PC-3 (cell line): ENCODE measurements at regions not wholly inside any gene's neighbourhood (a gene's known extent, or its start where the extent isn't known, plus 50 kb on each side); places are given as distances from the start of the nearest gene placed in this dataset.
A peak's percentile ranks its signal among the peaks of the same experiment; 100 is the strongest.

ENCODE experiments used
- ATAC-seq: fragments of 200-7000 bp; cut with Tn5 transposase; 2 replicates; pipeline ENCODE4 v1.9.1; 2020; ENCODE audit warnings: mild to moderate bottlenecking, moderate library complexity
- BruUV-seq: library from RNA; stranded (reverse); fragments of 400-500 nt; replicated peaks from 2 replicates; lab custom pipeline; 2021; lab: Mats Ljungman, UMichigan
- CTCF ChIA-PET: fragments of 300-600 bp; sonication (Branson Sonifier 250); formaldehyde crosslinking; loops from one replicate; lab custom pipeline; 2022; ENCODE audit warnings: antibody characterized with exemption; lab: Charles Lee
- POLR2A ChIA-PET: fragments of 300-600 bp; sonication (Branson Sonifier 250); formaldehyde crosslinking; loops from one replicate; lab custom pipeline; 2022; ENCODE audit warnings: antibody characterized with exemption; ENCODE audit not compliant: unreplicated experiment; lab: Charles Lee
- DNase-seq: peaks from one replicate; pipeline ENCODE4 v3.0.0-alpha.2; 2015
- H2AFZ ChIP-seq: fragments of 300-600 bp; sonication (generic); 2 replicates; pipeline ENCODE4 v1.6.0; 2016; ENCODE audit warnings: antibody characterized with exemption, low read length
- H3F3A ChIP-seq: fragments of 300-600 bp; sonication (generic); one replicate; pipeline ENCODE4 v1.6.0; 2017; ENCODE audit warnings: antibody characterized with exemption, low read length, control low read depth, mild to moderate bottlenecking; ENCODE audit not compliant: unreplicated experiment
- H3K27ac ChIP-seq: fragments of 300-600 bp; sonication (generic); 2 replicates; pipeline ENCODE4 v1.5.1; 2016; ENCODE audit warnings: mild to moderate bottlenecking, low read length
- H3K27me3 ChIP-seq: fragments of 300-600 bp; sonication (generic); 2 replicates; pipeline ENCODE4 v1.6.1; 2016; ENCODE audit warnings: low read length, mixed read lengths
- H3K36me3 ChIP-seq: fragments of 300-600 bp; sonication (generic); 2 replicates; pipeline ENCODE4 v1.6.1; 2016; ENCODE audit warnings: low read depth, mixed run types, low read length, mixed read lengths
- H3K4me1 ChIP-seq: fragments of 300-600 bp; sonication (generic); 2 replicates; pipeline ENCODE4 v1.5.1; 2016; ENCODE audit warnings: low read length; ENCODE audit not compliant: insufficient read depth
- H3K4me2 ChIP-seq: fragments of 300-600 bp; sonication (generic); 2 replicates; pipeline ENCODE4 v1.6.0; 2016; ENCODE audit warnings: low read length
- H3K4me3 ChIP-seq: fragments of 300-600 bp; sonication (generic); 2 replicates; pipeline ENCODE4 v1.5.1; 2016; ENCODE audit warnings: mild to moderate bottlenecking, low read length, mixed read lengths
- H3K79me2 ChIP-seq: fragments of 300-600 bp; sonication (generic); 2 replicates; pipeline ENCODE4 v1.6.1; 2017; ENCODE audit warnings: low read length, mixed read lengths
- H3K9ac ChIP-seq: fragments of 300-600 bp; sonication (generic); 2 replicates; pipeline ENCODE4 v1.6.0; 2016; ENCODE audit warnings: mild to moderate bottlenecking, low read length
- H3K9me2 ChIP-seq: fragments of 300-600 bp; sonication (generic); replicated peaks from 2 replicates; pipeline ENCODE4 v1.6.1; 2016; ENCODE audit warnings: mixed run types, low read length, mixed read lengths
- H3K9me3 ChIP-seq: fragments of 300-600 bp; sonication (generic); 2 replicates; pipeline ENCODE4 v1.6.1; 2016; ENCODE audit warnings: low read length, mixed read lengths
- H4K20me1 ChIP-seq: fragments of 300-600 bp; sonication (generic); 2 replicates; pipeline ENCODE4 v1.6.1; 2016; ENCODE audit warnings: low read length, mixed read lengths
- EZH2 ChIP-seq: fragments of 300-600 bp; sonication (generic); IDR thresholded peaks from one replicate; pipeline ENCODE4 v1.6.1; 2017; ENCODE audit warnings: antibody characterized with exemption, mild to moderate bottlenecking, low read length; ENCODE audit not compliant: unreplicated experiment
- EZH2phosphoT487 ChIP-seq: fragments of 300-600 bp; sonication (generic); IDR thresholded peaks from 2 replicates; pipeline ENCODE4 v1.6.1; 2018; ENCODE audit warnings: mild to moderate bottlenecking, antibody characterized with exemption, low read length, borderline replicate concordance
- intact Hi-C: fragments of 100-400 bp; cut with micrococcal nuclease; formaldehyde crosslinking; loops from 2 replicates; pipeline ENCODE4 v1.9.0; 2023
- TF ChIP-seq, protein P1 (sequence below): fragments of 300-600 bp; sonication (generic); conservative IDR thresholded peaks from 2 replicates; pipeline ENCODE4 v1.5.1; 2017; ENCODE audit warnings: antibody characterized with exemption, low read depth, mild to moderate bottlenecking, low read length

DNA sequence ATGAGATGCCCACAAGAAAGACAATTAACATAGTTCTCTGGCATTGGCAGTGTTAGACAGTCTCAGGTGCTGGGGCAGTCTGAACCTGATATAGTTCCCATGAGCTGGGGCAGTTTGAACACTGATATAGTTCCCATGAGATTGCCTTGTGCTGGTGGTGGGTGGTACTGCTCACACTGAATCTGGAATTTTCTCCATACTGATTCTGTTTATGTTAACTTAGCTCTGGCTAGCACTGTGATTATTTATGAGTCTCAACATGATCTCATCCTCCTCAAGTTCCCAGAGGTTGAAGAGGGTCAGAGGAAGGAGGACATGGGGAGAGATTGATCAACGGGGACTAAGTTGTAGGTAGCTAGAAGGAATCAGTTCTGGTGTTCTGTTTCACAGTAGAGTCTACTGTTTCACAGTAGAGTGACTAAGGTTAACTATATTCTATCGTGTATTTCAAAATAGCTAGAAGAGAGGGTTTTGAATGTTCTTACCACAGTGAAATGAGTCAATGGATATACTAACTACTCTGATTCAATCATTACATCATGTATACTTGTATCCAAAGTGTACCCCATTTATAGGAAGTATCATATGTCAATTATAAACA, 379.9 kb downstream of the ADAM29 start:
- peak; percentile 4 for DNase-seq
- Histone ChIP-seq H3F3A (no peaks in the 10 kb centered on the region), H3K36me3 (no peaks in the 10 kb centered on the region), H3K27me3 (no peaks in the 10 kb centered on the region), H3K9me2 (no peaks in the 10 kb centered on the region), H3K4me1 (no peaks in the 10 kb centered on the region), H3K27ac (no peak overlapping the region), H3K4me3 (no peak overlapping the region), H3K4me2 (no peak overlapping the region), H4K20me1 (no peaks in the 10 kb centered on the region), H3K9me3 (no peaks in the 10 kb centered on the region), H3K9ac (no peak overlapping the region), H2AFZ (peak overlapping the region; percentile 23; the same call in 1 of the 2 replicates), H3K79me2 (no peaks in the 10 kb centered on the region)
- no peak for ATAC-seq
- ChIA-PET POLR2A (no interaction called here), CTCF (no interaction called here)
- intact Hi-C loops: no loop called here
- no peak for TF ChIP-seq EZH2phosphoT487
- TF ChIP-seq, protein P1, sequence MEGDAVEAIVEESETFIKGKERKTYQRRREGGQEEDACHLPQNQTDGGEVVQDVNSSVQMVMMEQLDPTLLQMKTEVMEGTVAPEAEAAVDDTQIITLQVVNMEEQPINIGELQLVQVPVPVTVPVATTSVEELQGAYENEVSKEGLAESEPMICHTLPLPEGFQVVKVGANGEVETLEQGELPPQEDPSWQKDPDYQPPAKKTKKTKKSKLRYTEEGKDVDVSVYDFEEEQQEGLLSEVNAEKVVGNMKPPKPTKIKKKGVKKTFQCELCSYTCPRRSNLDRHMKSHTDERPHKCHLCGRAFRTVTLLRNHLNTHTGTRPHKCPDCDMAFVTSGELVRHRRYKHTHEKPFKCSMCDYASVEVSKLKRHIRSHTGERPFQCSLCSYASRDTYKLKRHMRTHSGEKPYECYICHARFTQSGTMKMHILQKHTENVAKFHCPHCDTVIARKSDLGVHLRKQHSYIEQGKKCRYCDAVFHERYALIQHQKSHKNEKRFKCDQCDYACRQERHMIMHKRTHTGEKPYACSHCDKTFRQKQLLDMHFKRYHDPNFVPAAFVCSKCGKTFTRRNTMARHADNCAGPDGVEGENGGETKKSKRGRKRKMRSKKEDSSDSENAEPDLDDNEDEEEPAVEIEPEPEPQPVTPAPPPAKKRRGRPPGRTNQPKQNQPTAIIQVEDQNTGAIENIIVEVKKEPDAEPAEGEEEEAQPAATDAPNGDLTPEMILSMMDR: no peak
- no peak for TF ChIP-seq EZH2
- BruUV-seq: no TSS peak

DNA sequence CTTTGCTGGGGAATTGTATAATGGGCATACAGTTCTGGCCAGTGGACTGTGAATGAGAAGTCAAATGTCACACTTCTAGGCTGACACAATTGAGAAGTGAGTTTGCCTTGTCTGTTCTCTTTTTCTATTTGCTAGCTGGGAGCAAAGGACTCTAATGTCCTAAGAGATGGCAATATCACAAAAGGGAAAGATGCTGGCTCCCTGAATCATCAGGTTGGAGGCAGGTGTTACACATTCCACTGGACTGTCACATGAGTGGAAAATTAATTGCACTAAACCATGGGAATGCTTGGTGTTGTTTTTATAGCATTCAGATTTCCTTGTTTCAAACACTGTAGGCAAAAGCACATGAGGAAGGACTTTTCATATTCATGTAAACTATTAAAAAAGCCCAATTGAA, 388.3 kb downstream of the ADAM29 start:
- TF ChIP-seq EZH2 (no peak), EZH2phosphoT487 (no peak)
- TF ChIP-seq, protein P1: no peak
- Histone ChIP-seq H3K4me2 (no peak overlapping the region), H3K27ac (no peak overlapping the region), H3K9me2 (no peaks in the 10 kb centered on the region), H3K4me1 (peaks cover 21% of the 10 kb centered on the region), H3K9me3 (no peaks in the 10 kb centered on the region), H3K27me3 (no peaks in the 10 kb centered on the region), H3K36me3 (no peaks in the 10 kb centered on the region), H3K9ac (no peak overlapping the region), H4K20me1 (no peaks in the 10 kb centered on the region), H3F3A (no peaks in the 10 kb centered on the region), H3K79me2 (no peaks in the 10 kb centered on the region), H3K4me3 (no peak overlapping the region), H2AFZ (no peak overlapping the region)
- CTCF ChIA-PET: no interaction called here
- DNase-seq: no peak
- ATAC-seq: no peak
- BruUV-seq: no TSS peak
- POLR2A ChIA-PET: no interaction called here
- intact Hi-C loops: no loop called here

DNA sequence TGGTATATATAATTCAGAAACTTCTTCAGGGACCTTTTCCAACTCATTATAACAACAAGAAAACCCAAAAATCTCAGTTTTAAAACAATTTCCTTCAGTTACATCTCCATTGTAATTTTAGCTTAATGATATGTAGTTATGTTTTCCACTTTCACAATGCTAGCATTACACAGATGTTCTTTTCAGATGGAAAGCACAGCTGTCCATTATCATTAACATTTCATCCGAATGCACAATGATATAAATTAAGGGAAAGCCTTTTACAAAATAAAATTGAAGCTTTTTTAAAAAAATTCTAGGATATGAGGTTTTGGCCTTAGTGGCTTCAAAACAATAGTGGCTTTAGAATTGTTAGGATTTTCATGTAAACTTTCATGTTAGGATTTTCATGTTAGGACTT, 389.2 kb downstream of the ADAM29 start:
- Histone ChIP-seq H3K4me3 (no peak overlapping the region), H4K20me1 (no peaks in the 10 kb centered on the region), H3K4me2 (no peak overlapping the region), H3K79me2 (no peaks in the 10 kb centered on the region), H3K27ac (no peak overlapping the region), H3K9ac (no peak overlapping the region), H3F3A (no peaks in the 10 kb centered on the region), H2AFZ (no peak overlapping the region), H3K4me1 (peaks cover 21% of the 10 kb centered on the region), H3K36me3 (no peaks in the 10 kb centered on the region), H3K27me3 (no peaks in the 10 kb centered on the region), H3K9me2 (no peaks in the 10 kb centered on the region), H3K9me3 (no peaks in the 10 kb centered on the region)
- BruUV-seq: no TSS peak
- ATAC-seq: no peak
- intact Hi-C loops: no loop called here
- ChIA-PET POLR2A (no interaction called here), CTCF (no interaction called here)
- no peak for DNase-seq
- no peak for TF ChIP-seq EZH2phosphoT487
- TF ChIP-seq, protein P1: no peak
- no peak for TF ChIP-seq EZH2
